A673 (cell line): ENCODE measurements at regions not wholly inside any gene's neighbourhood (a gene's known extent, or its start where the extent isn't known, plus 50 kb on each side); places are given as distances from the start of the nearest gene placed in this dataset.

Experiments
- BruUV-seq: library from RNA; stranded (reverse); fragments of 400-500 nt; replicated peaks from 2 replicates; lab custom pipeline; 2021; lab: Mats Ljungman, UMichigan
- CTCF ChIA-PET: fragments of 300-600 bp; sonication (Branson Sonifier 250); formaldehyde crosslinking; loops from one replicate; lab custom pipeline; 2022; ENCODE audit warnings: antibody characterized with exemption; lab: Charles Lee
- POLR2A ChIA-PET: fragments of 300-600 bp; sonication (Branson Sonifier 250); formaldehyde crosslinking; loops from one replicate; lab custom pipeline; 2022; ENCODE audit warnings: antibody characterized with exemption; ENCODE audit not compliant: low non-redundant PET; lab: Charles Lee
- DNase-seq: peaks from one replicate; pipeline ENCODE4 v3.0.0-alpha.2; 2015; ENCODE audit warnings: low spot score
- H3K27ac ChIP-seq: fragments of 200-600 bp; sonication (generic); 2 replicates; pipeline ENCODE4 v1.5.1; 2016; ENCODE audit warnings: mixed run types, low read depth, mild to moderate bottlenecking, mixed read lengths, antibody characterized with exemption, low read length; ENCODE audit not compliant: poor library complexity, severe bottlenecking
- H3K27me3 ChIP-seq: fragments of 200-600 bp; sonication (generic); replicated peaks from 2 replicates; pipeline ENCODE4 v1.6.1; 2017; ENCODE audit warnings: mixed run types, low read depth, mild to moderate bottlenecking, mixed read lengths, antibody characterized with exemption, low read length; ENCODE audit not compliant: insufficient read depth, poor library complexity
- H3K36me3 ChIP-seq: fragments of 200-600 bp; sonication (generic); 2 replicates; pipeline ENCODE4 v1.6.1; 2016; ENCODE audit warnings: mixed run types, mild to moderate bottlenecking, mixed read lengths, antibody characterized with exemption, low read length; ENCODE audit not compliant: insufficient read depth, poor library complexity, severe bottlenecking
- H3K4me1 ChIP-seq: fragments of 200-600 bp; sonication (generic); 2 replicates; pipeline ENCODE4 v1.6.1; 2017; ENCODE audit warnings: mixed run types, mild to moderate bottlenecking, mixed read lengths, antibody characterized with exemption, low read length; ENCODE audit not compliant: insufficient read depth, poor library complexity, severe bottlenecking
- H3K4me3 ChIP-seq: fragments of 200-600 bp; sonication (generic); 2 replicates; pipeline ENCODE4 v1.5.1; 2016; ENCODE audit warnings: low read depth, mixed run types, mild to moderate bottlenecking, mixed read lengths, low read length; ENCODE audit not compliant: poor library complexity, severe bottlenecking
- H3K9me3 ChIP-seq: fragments of 200-600 bp; sonication (generic); 2 replicates; pipeline ENCODE4 v1.6.1; 2016; ENCODE audit warnings: mixed run types, low read depth, mild to moderate bottlenecking, mixed read lengths, antibody characterized with exemption, low read length; ENCODE audit not compliant: poor library complexity, severe bottlenecking
- EZH2 ChIP-seq: fragments of 200-600 bp; sonication (generic); IDR thresholded peaks from 2 replicates; pipeline ENCODE4 v1.6.1; 2017; ENCODE audit warnings: borderline replicate concordance, low read depth, mild to moderate bottlenecking, mixed read lengths, antibody characterized with exemption, low read length; ENCODE audit not compliant: poor library complexity, severe bottlenecking
- intact Hi-C: fragments of 100-400 bp; cut with micrococcal nuclease; formaldehyde crosslinking; loops from one replicate; pipeline ENCODE4 v1.10.0; 2022; ENCODE audit not compliant: unreplicated experiment
- TF ChIP-seq, protein P1 (sequence below): fragments of 300-800, 200-600 bp; sonication (generic); conservative IDR thresholded peaks from 2 replicates; pipeline ENCODE4 v1.5.1; 2017; ENCODE audit warnings: low read depth, mild to moderate bottlenecking, antibody characterized with exemption, low read length, moderate library complexity, mixed read lengths

- H3K27ac ChIP-seq: no peak overlapping the region
- POLR2A ChIA-PET: no interaction called here
- no peaks in the 10 kb centered on the region for H3K36me3 ChIP-seq
- intact Hi-C loops: no loop called here
- no peak overlapping the region for H3K4me3 ChIP-seq
- no TSS peak for BruUV-seq
- no peaks in the 10 kb centered on the region for H3K4me1 ChIP-seq
- TF ChIP-seq EZH2: no peak
- TF ChIP-seq, protein P1, sequence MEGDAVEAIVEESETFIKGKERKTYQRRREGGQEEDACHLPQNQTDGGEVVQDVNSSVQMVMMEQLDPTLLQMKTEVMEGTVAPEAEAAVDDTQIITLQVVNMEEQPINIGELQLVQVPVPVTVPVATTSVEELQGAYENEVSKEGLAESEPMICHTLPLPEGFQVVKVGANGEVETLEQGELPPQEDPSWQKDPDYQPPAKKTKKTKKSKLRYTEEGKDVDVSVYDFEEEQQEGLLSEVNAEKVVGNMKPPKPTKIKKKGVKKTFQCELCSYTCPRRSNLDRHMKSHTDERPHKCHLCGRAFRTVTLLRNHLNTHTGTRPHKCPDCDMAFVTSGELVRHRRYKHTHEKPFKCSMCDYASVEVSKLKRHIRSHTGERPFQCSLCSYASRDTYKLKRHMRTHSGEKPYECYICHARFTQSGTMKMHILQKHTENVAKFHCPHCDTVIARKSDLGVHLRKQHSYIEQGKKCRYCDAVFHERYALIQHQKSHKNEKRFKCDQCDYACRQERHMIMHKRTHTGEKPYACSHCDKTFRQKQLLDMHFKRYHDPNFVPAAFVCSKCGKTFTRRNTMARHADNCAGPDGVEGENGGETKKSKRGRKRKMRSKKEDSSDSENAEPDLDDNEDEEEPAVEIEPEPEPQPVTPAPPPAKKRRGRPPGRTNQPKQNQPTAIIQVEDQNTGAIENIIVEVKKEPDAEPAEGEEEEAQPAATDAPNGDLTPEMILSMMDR: no peak
- DNase-seq: no peak
- H3K27me3 ChIP-seq: no peaks in the 10 kb centered on the region
- no peaks in the 10 kb centered on the region for H3K9me3 ChIP-seq
- CTCF ChIA-PET: no interaction called here
Measured at GRCh38 chr7:46174196-46174580, 253.1 kb upstream of the IGFBP3 start.

GRCh38 chr7:46173476-46174195 lies 252.6 kb upstream of the IGFBP3 start:
- no peak overlapping the region for H3K27ac ChIP-seq
- H3K4me1 ChIP-seq: no peaks in the 10 kb centered on the region
- no peak for DNase-seq
- H3K36me3 ChIP-seq: no peaks in the 10 kb centered on the region
- no peak overlapping the region for H3K4me3 ChIP-seq
- no TSS peak for BruUV-seq
- ChIA-PET CTCF (no interaction called here), POLR2A (no interaction called here)
- no peaks in the 10 kb centered on the region for H3K9me3 ChIP-seq
- no peaks in the 10 kb centered on the region for H3K27me3 ChIP-seq
- TF ChIP-seq, protein P1: no peak
- TF ChIP-seq EZH2: no peak
- intact Hi-C loops: no loop called here

DNA sequence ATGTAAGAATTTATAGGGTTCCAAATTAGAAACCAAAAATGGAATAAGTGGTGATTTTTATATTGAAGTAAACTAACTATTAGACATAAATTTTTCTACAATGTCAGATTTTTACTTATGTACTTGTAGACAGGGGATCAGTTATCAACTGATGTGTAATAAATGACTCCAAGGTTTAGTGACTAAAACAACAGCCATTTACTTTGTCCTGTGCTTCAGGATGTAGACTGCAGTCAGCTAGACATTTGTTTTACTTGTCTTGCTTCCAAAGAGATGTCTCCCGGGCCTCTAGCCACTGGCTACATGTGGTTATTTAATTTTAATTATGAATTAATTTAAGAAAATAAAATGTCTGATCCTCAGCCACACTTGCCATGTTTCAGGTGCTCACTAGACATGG lies 249.7 kb upstream of the IGFBP3 start:
- CTCF ChIA-PET: no interaction called here

More for the DNA sequence above, 249.7 kb upstream of the IGFBP3 start:
- no peak for TF ChIP-seq EZH2
- TF ChIP-seq, protein P1: no peak
- Histone ChIP-seq H3K9me3 (no peaks in the 10 kb centered on the region), H3K4me1 (no peaks in the 10 kb centered on the region), H3K27ac (no peak overlapping the region), H3K36me3 (no peaks in the 10 kb centered on the region), H3K4me3 (no peak overlapping the region), H3K27me3 (no peaks in the 10 kb centered on the region)
- BruUV-seq: no TSS peak
- intact Hi-C loops: no loop called here
- DNase-seq: no peak
- POLR2A ChIA-PET: no interaction called here
